Mesenchymal stem cell (in vitro differentiated cells and primary cell): ENCODE measurements at regions not wholly inside any gene's neighbourhood (a gene's known extent, or its start where the extent isn't known, plus 50 kb on each side); places are given as distances from the start of the nearest gene placed in this dataset.
"Not testable (repeated sequence)": the region's sequence is repeated elsewhere in the genome, so short reads cannot be mapped to it uniquely, and the experiment has no call there.

Experiments
- DNase-seq: peaks from one replicate; pipeline ENCODE4 v3.0.0-alpha.2; 2013
- H2AFZ ChIP-seq: one replicate; pipeline ENCODE4 v1.6.1; 2013; ENCODE audit warnings: low read depth, mild to moderate bottlenecking, control low read depth, inconsistent platforms, low read length, moderate library complexity
- H2AK5ac ChIP-seq: 2 replicates; pipeline ENCODE4 v1.6.1; 2013; ENCODE audit warnings: low read length, moderate library complexity, mild to moderate bottlenecking, inconsistent platforms; ENCODE audit not compliant: severe bottlenecking
- H2BK120ac ChIP-seq: one replicate; pipeline ENCODE4 v1.6.1; 2013; ENCODE audit warnings: low read depth, mild to moderate bottlenecking, inconsistent platforms, low read length, moderate library complexity
- H2BK12ac ChIP-seq, 2 experiments: one replicate each; pipeline ENCODE4 v1.6.1; 2013; ENCODE audit warnings: inconsistent platforms in 2 of 2, low read length in 2 of 2, mild to moderate bottlenecking in 2 of 2, moderate library complexity in 2 of 2, control low read depth in 1 of 2
- H2BK15ac ChIP-seq: one replicate; pipeline ENCODE4 v1.6.1; 2013; ENCODE audit warnings: mild to moderate bottlenecking, low read depth, inconsistent platforms; ENCODE audit not compliant: poor library complexity, severe bottlenecking
- H2BK5ac ChIP-seq: 2 replicates; pipeline ENCODE4 v1.6.1; 2013; ENCODE audit warnings: low read depth, mild to moderate bottlenecking, low read length, control low read depth, inconsistent platforms; ENCODE audit not compliant: poor library complexity, severe bottlenecking
- H3K14ac ChIP-seq, 2 experiments: one replicate each; pipeline ENCODE4 v1.6.1; 2013; ENCODE audit warnings: inconsistent platforms in 2 of 2, low read length in 2 of 2, control low read depth in 1 of 2, mild to moderate bottlenecking in 1 of 2, moderate library complexity in 1 of 2
- H3K18ac ChIP-seq, 2 experiments: one replicate each; pipeline ENCODE4 v1.6.1; 2013; ENCODE audit warnings: inconsistent platforms in 2 of 2, low read length in 2 of 2, control low read depth in 1 of 2, low read depth in 1 of 2, mild to moderate bottlenecking in 1 of 2
- H3K23ac ChIP-seq, 2 experiments: one replicate each; pipeline ENCODE4 v1.6.1; 2013; ENCODE audit warnings: inconsistent platforms in 2 of 2, low read length in 2 of 2, mild to moderate bottlenecking in 2 of 2, moderate library complexity in 2 of 2, control low read depth in 1 of 2
- H3K27ac ChIP-seq: 2 replicates; pipeline ENCODE4 v1.5.1; 2013; ENCODE audit warnings: mild to moderate bottlenecking, moderate library complexity, low read length, control low read depth, inconsistent platforms; ENCODE audit not compliant: poor library complexity, severe bottlenecking
- H3K27me3 ChIP-seq, 2 experiments: 2 replicates each; pipeline versions ENCODE4 v1.6.1 to v1.7.0; 2013; ENCODE audit warnings: low read length in 2 of 2, mild to moderate bottlenecking in 2 of 2, moderate library complexity in 2 of 2, control low read depth in 1 of 2, inconsistent platforms in 1 of 2; ENCODE audit not compliant: control insufficient read depth in 1 of 2, insufficient read depth in 1 of 2
- H3K36me3 ChIP-seq, 2 experiments: 2 replicates each; pipeline versions ENCODE4 v1.6.1 to v1.7.0; 2013; ENCODE audit warnings: low read length in 2 of 2, control low read depth in 1 of 2, inconsistent platforms in 1 of 2, low read depth in 1 of 2, mild to moderate bottlenecking in 1 of 2; ENCODE audit not compliant: insufficient read depth in 2 of 2, control insufficient read depth in 1 of 2
- H3K4ac ChIP-seq, 2 experiments: one replicate each; pipeline ENCODE4 v1.6.1; 2013; ENCODE audit warnings: inconsistent platforms in 2 of 2, low read length in 2 of 2, mild to moderate bottlenecking in 2 of 2, moderate library complexity in 2 of 2, control low read depth in 1 of 2, low read depth in 1 of 2
- H3K4me1 ChIP-seq: 2 replicates; pipeline ENCODE4 v1.6.1; 2013; ENCODE audit warnings: low read depth, low read length, control low read depth; ENCODE audit not compliant: control insufficient read depth, insufficient read depth
- H3K4me2 ChIP-seq: 2 replicates; pipeline ENCODE4 v1.6.1; 2013; ENCODE audit warnings: low read length, mild to moderate bottlenecking, inconsistent platforms; ENCODE audit not compliant: poor library complexity, severe bottlenecking
- H3K4me3 ChIP-seq, 2 experiments: 2 replicates each; pipeline versions ENCODE4 v1.5.1 to v1.7.0; 2013; ENCODE audit warnings: low read length in 2 of 2, mild to moderate bottlenecking in 2 of 2, control low read depth in 1 of 2, low read depth in 1 of 2; ENCODE audit not compliant: insufficient read depth in 1 of 2
- H3K79me1 ChIP-seq: replicated peaks from 2 replicates; pipeline ENCODE4 v1.6.1; 2013; ENCODE audit warnings: mild to moderate bottlenecking, control low read depth, low read length, inconsistent platforms; ENCODE audit not compliant: poor library complexity, severe bottlenecking
- H3K9ac ChIP-seq: 2 replicates; pipeline ENCODE4 v1.7.0; 2013; ENCODE audit warnings: mild to moderate bottlenecking, low read length, moderate library complexity
- H3K9me3 ChIP-seq: 2 replicates; pipeline ENCODE4 v1.7.0; 2013; ENCODE audit warnings: mild to moderate bottlenecking, low read length; ENCODE audit not compliant: control insufficient read depth
- H4K8ac ChIP-seq: one replicate; pipeline ENCODE4 v1.6.1; 2013; ENCODE audit warnings: inconsistent platforms, mild to moderate bottlenecking, low read length, moderate library complexity
- H4K91ac ChIP-seq: one replicate; pipeline ENCODE4 v1.6.1; 2013; ENCODE audit warnings: mild to moderate bottlenecking, low read length, inconsistent platforms
- WGBS: methylation state at CpG from one replicate; pipeline ENCODE4 v1.1.7; 2013; ENCODE audit warnings: mixed read lengths; 5-methylcytosine and 5-hydroxymethylcytosine counted together

DNA sequence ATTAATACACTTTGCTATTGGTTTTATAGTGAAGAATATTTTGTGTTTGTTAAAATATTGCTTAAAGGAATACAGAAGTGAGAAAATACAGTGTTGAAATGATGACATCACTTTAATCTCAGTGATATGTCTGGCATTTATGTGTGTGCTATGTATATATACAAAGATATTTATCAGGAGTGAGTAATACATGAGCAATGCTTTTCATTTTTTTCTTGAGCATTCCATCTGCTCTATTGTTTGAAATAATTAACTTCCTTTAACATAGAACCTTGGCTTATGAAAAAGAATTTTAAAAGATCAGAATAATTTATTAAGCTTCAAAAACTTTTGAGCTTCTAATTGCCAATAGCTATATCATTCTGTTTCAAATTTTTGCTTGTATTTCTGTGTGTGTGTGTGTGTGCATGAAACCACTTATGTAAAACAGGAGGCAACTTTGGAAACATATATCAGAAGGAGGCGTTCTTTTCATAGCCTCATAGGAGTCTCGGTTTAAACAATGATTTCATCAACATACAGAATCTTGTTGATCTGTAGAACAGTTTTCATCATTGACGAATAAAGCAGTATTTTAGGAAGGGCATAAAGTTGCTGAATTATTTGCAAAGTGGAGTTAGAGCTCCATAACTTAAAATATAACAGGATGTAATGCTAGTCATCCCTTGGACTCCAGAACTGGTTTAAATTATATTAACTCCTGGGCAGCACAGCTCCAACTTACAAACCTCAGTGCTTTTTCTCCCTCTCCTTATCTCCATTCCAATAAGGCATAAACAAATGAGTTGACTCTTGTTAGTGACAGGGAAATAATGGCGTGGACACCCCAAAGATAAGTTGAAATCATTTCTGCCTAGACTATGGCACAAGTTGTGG lies 228.4 kb upstream of the DGKB start:
- no peaks in the 10 kb centered on the region for H3K79me1 ChIP-seq
- no peak overlapping the region for H2AFZ ChIP-seq
- no peak overlapping the region for H3K4ac ChIP-seq

GRCh38 chr7:15128716-15129115 lies 226.2 kb upstream of the DGKB start:
- Histone ChIP-seq H2BK5ac (no peak overlapping the region), H3K27ac (no peak overlapping the region), H3K4me3 (no peak overlapping the region), H3K9ac (no peak overlapping the region), H3K36me3 (no peaks in the 10 kb centered on the region), H3K18ac (no peak overlapping the region), H4K91ac (no peak overlapping the region), H3K79me1 (no peaks in the 10 kb centered on the region), H3K4me1 (no peaks in the 10 kb centered on the region), H2AK5ac (no peak overlapping the region), H3K4ac (no peak overlapping the region), H3K27me3 (no peaks in the 10 kb centered on the region), H4K8ac (no peak overlapping the region), H2BK120ac (no peak overlapping the region), H2BK12ac (no peak overlapping the region), H3K9me3 (no peaks in the 10 kb centered on the region), H3K14ac (no peak overlapping the region), H3K23ac (no peak overlapping the region), H3K4me2 (no peak overlapping the region), H2BK15ac (no peak overlapping the region), H2AFZ (no peak overlapping the region)
- WGBS: 87% methylated on average over 2 of the region's 2 CpGs
- no peak for DNase-seq

More for the DNA sequence above, 228.4 kb upstream of the DGKB start:
- Histone ChIP-seq H3K4me2 (no peak overlapping the region), H3K4me1 (no peaks in the 10 kb centered on the region), H2BK12ac (no peak overlapping the region), H3K18ac (no peak overlapping the region), H2BK120ac (no peak overlapping the region), H2AK5ac (no peak overlapping the region), H2BK5ac (no peak overlapping the region), H4K91ac (no peak overlapping the region), H3K27ac (peak overlapping the region; percentile 69), H3K14ac (no peak overlapping the region), H3K9me3 (no peaks in the 10 kb centered on the region), H3K4me3 (no peak overlapping the region), H3K36me3 (no peaks in the 10 kb centered on the region), H4K8ac (no peak overlapping the region), H3K23ac (no peak overlapping the region), H3K27me3 (no peaks in the 10 kb centered on the region), H3K9ac (no peak overlapping the region), H2BK15ac (no peak overlapping the region)
- DNase-seq: peak; percentile 62
- 53% methylated on average over 2 of the region's 4 CpGs for WGBS

GRCh38 chr7:15126653-15127052 lies 224.1 kb upstream of the DGKB start:
- H3K23ac ChIP-seq, H3K18ac ChIP-seq, H3K14ac ChIP-seq, H2BK15ac ChIP-seq, H2BK120ac ChIP-seq, H2BK5ac ChIP-seq, H2AK5ac ChIP-seq, H3K4me1 ChIP-seq, H4K91ac ChIP-seq, H3K79me1 ChIP-seq, H2BK12ac ChIP-seq, H4K8ac ChIP-seq, H3K4me2 ChIP-seq, H2AFZ ChIP-seq, H3K9me3 ChIP-seq, H3K4me3 ChIP-seq, H3K27me3 ChIP-seq, H3K27ac ChIP-seq, H3K4ac ChIP-seq, DNase-seq, H3K36me3 ChIP-seq, H3K9ac ChIP-seq: not testable (repeated sequence)
- WGBS: 16% methylated on average over 1 of the region's 1 CpG

- no peaks in the 10 kb centered on the region for H3K4me1 ChIP-seq
- H4K8ac ChIP-seq: no peak overlapping the region
- no peak overlapping the region for H2BK12ac ChIP-seq
- no peak overlapping the region for H3K9ac ChIP-seq
- no peak overlapping the region for H3K18ac ChIP-seq
- H2AFZ ChIP-seq: no peak overlapping the region
- no peak overlapping the region for H3K4ac ChIP-seq
- no peak overlapping the region for H2AK5ac ChIP-seq
- no peak overlapping the region for H3K23ac ChIP-seq
- no peak overlapping the region for H4K91ac ChIP-seq
- no peak overlapping the region for H2BK5ac ChIP-seq
- no peak for DNase-seq
- no peaks in the 10 kb centered on the region for H3K9me3 ChIP-seq
- no peaks in the 10 kb centered on the region for H3K36me3 ChIP-seq
- no peak overlapping the region for H3K14ac ChIP-seq
- no peak overlapping the region for H2BK120ac ChIP-seq
- no peak overlapping the region for H3K4me3 ChIP-seq
- no peaks in the 10 kb centered on the region for H3K79me1 ChIP-seq
- 84% methylated on average over 1 of the region's 3 CpGs for WGBS
- no peak overlapping the region for H3K4me2 ChIP-seq
- H2BK15ac ChIP-seq: no peak overlapping the region
- no peak overlapping the region for H3K27ac ChIP-seq
- H3K27me3 ChIP-seq: no peaks in the 10 kb centered on the region
Observed at GRCh38 chr7:15123901-15124300, 221.3 kb upstream of the DGKB start.
